NT2/D1 (cell line): ENCODE measurements at regions not wholly inside any gene's neighbourhood (a gene's known extent, or its start where the extent isn't known, plus 50 kb on each side); places are given as distances from the start of the nearest gene placed in this dataset.
A peak's percentile ranks its signal among the peaks of the same experiment; 100 is the strongest.

Source experiments
- DNase-seq: peaks from one replicate; pipeline ENCODE4 v3.0.0-alpha.2; 2011; ENCODE audit warnings: low read depth, low spot score
- H3K27me3 ChIP-seq: 2 replicates; pipeline ENCODE4 v1.6.0; 2011; ENCODE audit warnings: mild to moderate bottlenecking; ENCODE audit not compliant: insufficient read length, insufficient read depth
- H3K36me3 ChIP-seq: 2 replicates; pipeline ENCODE4 v1.6.1; 2011; ENCODE audit warnings: mild to moderate bottlenecking, low read length, mixed read lengths; ENCODE audit not compliant: insufficient read depth, insufficient read length
- H3K4me1 ChIP-seq: 2 replicates; pipeline ENCODE4 v1.5.1; 2011; ENCODE audit not compliant: insufficient read depth, insufficient read length
- H3K4me3 ChIP-seq: 2 replicates; pipeline ENCODE4 v1.5.1; 2011; ENCODE audit warnings: low read depth; ENCODE audit not compliant: insufficient read length
- H3K9ac ChIP-seq: 2 replicates; pipeline ENCODE4 v1.6.0; 2011; ENCODE audit warnings: low read depth; ENCODE audit not compliant: insufficient read length
- H3K9me3 ChIP-seq: 2 replicates; pipeline ENCODE4 v1.5.1; 2011; ENCODE audit warnings: mild to moderate bottlenecking, low read length; ENCODE audit not compliant: insufficient read depth
- SUZ12 ChIP-seq: IDR thresholded peaks from 2 replicates; pipeline ENCODE4 v1.6.1; 2011; ENCODE audit not compliant: insufficient read length, insufficient read depth; ENCODE audit errors: extremely low read depth
- YY1 ChIP-seq: IDR thresholded peaks from 2 replicates; pipeline ENCODE4 v1.6.1; 2011; ENCODE audit not compliant: insufficient read length, insufficient read depth
- ZNF274 ChIP-seq: IDR thresholded peaks from 2 replicates; pipeline ENCODE4 v1.6.1; 2011; ENCODE audit warnings: mild to moderate bottlenecking, low read depth, low read length

- Histone ChIP-seq H3K36me3 (no peaks in the 10 kb centered on the region), H3K27me3 (no peaks in the 10 kb centered on the region), H3K4me3 (no peak overlapping the region), H3K9ac (no peak overlapping the region), H3K4me1 (no peaks in the 10 kb centered on the region), H3K9me3 (no peaks in the 10 kb centered on the region)
- TF ChIP-seq YY1, result no peak
- no peak for TF ChIP-seq ZNF274
- no peak for TF ChIP-seq SUZ12
- DNase-seq, result no peak
Observed at GRCh38 chr4:156176896-156177295, 223.2 kb upstream of the CTSO start.

GRCh38 chr4:156173937-156174336, 220.3 kb upstream of the CTSO start:
- no peak for DNase-seq
- Histone ChIP-seq H3K4me1 (no peaks in the 10 kb centered on the region), H3K4me3 (no peak overlapping the region), H3K9me3 (no peaks in the 10 kb centered on the region), H3K9ac (no peak overlapping the region), H3K36me3 (no peaks in the 10 kb centered on the region), H3K27me3 (no peaks in the 10 kb centered on the region)
- no peak for TF ChIP-seq YY1
- no peak for TF ChIP-seq SUZ12
- TF ChIP-seq ZNF274, result no peak

DNA sequence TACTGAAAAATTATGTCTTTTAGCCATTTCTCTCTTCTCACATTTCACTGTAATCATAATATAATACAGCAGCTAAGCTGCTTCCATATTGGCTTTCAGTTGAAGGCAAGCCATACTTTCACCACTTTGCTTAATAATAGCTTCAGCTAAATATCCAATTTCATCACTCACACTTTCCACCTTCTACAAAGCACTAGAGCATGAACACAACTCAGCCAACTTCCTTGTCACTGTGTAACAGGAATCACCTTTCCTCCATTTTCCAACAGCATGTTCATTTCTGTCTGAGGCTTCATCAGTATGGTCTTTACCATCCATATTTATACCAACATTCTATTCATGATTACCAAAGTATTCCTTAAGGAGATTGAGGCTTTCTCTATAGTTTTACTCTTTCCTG, 219.8 kb upstream of the CTSO start:
- no peaks in the 10 kb centered on the region for H3K36me3 ChIP-seq
- no peaks in the 10 kb centered on the region for H3K9me3 ChIP-seq
- H3K9ac ChIP-seq, result no peak overlapping the region
- no peaks in the 10 kb centered on the region for H3K27me3 ChIP-seq
- DNase-seq, result no peak
- no peaks in the 10 kb centered on the region for H3K4me1 ChIP-seq
- H3K4me3 ChIP-seq, result no peak overlapping the region
- no peak for TF ChIP-seq YY1
- no peak for TF ChIP-seq SUZ12
- TF ChIP-seq ZNF274, result no peak

- H3K9me3 ChIP-seq, result no peaks in the 10 kb centered on the region
- DNase-seq, result no peak
- H3K4me3 ChIP-seq, result no peak overlapping the region
- H3K36me3 ChIP-seq, result no peaks in the 10 kb centered on the region
- TF ChIP-seq ZNF274 (no peak), YY1 (no peak), SUZ12 (no peak)
- no peak overlapping the region for H3K9ac ChIP-seq
- H3K4me1 ChIP-seq, result no peaks in the 10 kb centered on the region
- no peaks in the 10 kb centered on the region for H3K27me3 ChIP-seq
Observed at GRCh38 chr4:156169861-156170260, 216.2 kb upstream of the CTSO start.

GRCh38 chr4:156169011-156169410, 215.3 kb upstream of the CTSO start:
- Histone ChIP-seq H3K4me3 (no peak overlapping the region), H3K36me3 (no peaks in the 10 kb centered on the region)
- DNase-seq, result peak; percentile 28

GRCh38 chr4:156168288-156168687, 214.6 kb upstream of the CTSO start:
- H3K9ac ChIP-seq, result no peak overlapping the region
- no peaks in the 10 kb centered on the region for H3K36me3 ChIP-seq
- no peaks in the 10 kb centered on the region for H3K9me3 ChIP-seq
- no peak overlapping the region for H3K4me3 ChIP-seq
- no peaks in the 10 kb centered on the region for H3K27me3 ChIP-seq
- no peak for DNase-seq
- H3K4me1 ChIP-seq, result no peaks in the 10 kb centered on the region
- TF ChIP-seq SUZ12, result no peak
- TF ChIP-seq YY1, result no peak
- TF ChIP-seq ZNF274, result no peak

More at GRCh38 chr4:156169011-156169410, 215.3 kb upstream of the CTSO start:
- Histone ChIP-seq H3K9ac (no peak overlapping the region), H3K27me3 (no peaks in the 10 kb centered on the region), H3K4me1 (no peaks in the 10 kb centered on the region), H3K9me3 (no peaks in the 10 kb centered on the region)
- no peak for TF ChIP-seq YY1
- TF ChIP-seq SUZ12, result no peak
- TF ChIP-seq ZNF274, result no peak

GRCh38 chr4:156158747-156159146, 205.1 kb upstream of the CTSO start:
- Histone ChIP-seq H3K9me3 (no peaks in the 10 kb centered on the region), H3K9ac (no peak overlapping the region), H3K27me3 (no peaks in the 10 kb centered on the region), H3K4me3 (no peak overlapping the region), H3K36me3 (no peaks in the 10 kb centered on the region), H3K4me1 (no peaks in the 10 kb centered on the region)
- DNase-seq, result no peak
- TF ChIP-seq YY1, result no peak
- no peak for TF ChIP-seq ZNF274
- TF ChIP-seq SUZ12, result no peak

DNA sequence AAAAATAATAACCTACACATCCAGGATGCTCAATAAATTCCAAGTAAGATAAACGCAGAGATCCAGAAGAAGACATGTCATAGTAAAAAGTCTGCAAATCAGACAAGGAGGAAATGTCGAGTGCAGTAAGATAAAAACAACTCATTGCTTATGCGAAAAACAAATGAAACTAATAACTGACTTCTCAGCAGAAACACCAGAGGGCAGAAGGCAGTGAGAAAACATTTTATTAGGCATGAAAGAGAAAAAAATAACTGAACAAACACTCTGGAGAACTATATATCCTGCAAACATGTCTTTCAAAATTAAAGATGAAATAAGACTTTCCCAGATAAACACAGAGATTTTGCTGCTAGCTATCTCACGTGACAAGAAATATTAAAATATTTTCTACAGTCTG, 201.3 kb upstream of the CTSO start:
- no peaks in the 10 kb centered on the region for H3K36me3 ChIP-seq
- H3K4me3 ChIP-seq, result no peak overlapping the region
- TF ChIP-seq SUZ12 (no peak), ZNF274 (no peak), YY1 (no peak)
- no peak for DNase-seq
- no peaks in the 10 kb centered on the region for H3K9me3 ChIP-seq
- no peak overlapping the region for H3K9ac ChIP-seq
- H3K4me1 ChIP-seq, result no peaks in the 10 kb centered on the region
- H3K27me3 ChIP-seq, result no peaks in the 10 kb centered on the region
